ENCODE measurements at regions not wholly inside any gene's neighbourhood (a gene's known extent, or its start where the extent isn't known, plus 50 kb on each side); places are given as distances from the start of the nearest gene placed in this dataset.

- SMC1A ChIA-PET (ENCODE audit: uncharacterized antibody, unreplicated experiment): interaction anchor here (0.9 to 1.5 kb wide), 2 partner anchors 10 to 422 kb away, joined by 3 read pairs; no protein-coding TSS in a partner anchor
- no peak for FAIRE-seq
- ATAC-seq: no peak
- Histone ChIP-seq H2AFZ (ENCODE audit: control insufficient read depth, low read depth, low read length) (no peak overlapping the region), H3K4me3 (no peak overlapping the region), H4K20me1 (ENCODE audit: control insufficient read depth, insufficient read depth) (no peaks in the 10 kb centered on the region), H3K9ac (ENCODE audit: control insufficient read depth, insufficient read depth, low read length) (no peak overlapping the region), H3K9me3 (replicated peaks; ENCODE audit: control insufficient read depth, insufficient read depth, low read length) (no peaks in the 10 kb centered on the region), H3K27ac (ENCODE audit: control insufficient read depth, insufficient read depth) (no peak overlapping the region), H3K4me1 (ENCODE audit: control insufficient read depth, insufficient read depth, low read length) (no peaks in the 10 kb centered on the region), H3K27me3 (replicated peaks in 1 of 2; ENCODE audit: control insufficient read depth in 2 of 2, insufficient read depth in 2 of 2, low read length in 1 of 2) (no peaks in the 10 kb centered on the region), H3K36me3 (ENCODE audit: control insufficient read depth in 2 of 2, insufficient read depth in 2 of 2, low read length in 1 of 2) (no peaks in the 10 kb centered on the region), H3K4me2 (ENCODE audit: control insufficient read depth, insufficient read depth) (no peak overlapping the region), H3K79me2 (ENCODE audit: control insufficient read depth, insufficient read depth, low read length) (no peaks in the 10 kb centered on the region)
- RAD21 ChIA-PET (ENCODE audit: unreplicated experiment): no interaction called here
- TF ChIP-seq CHD1 (IDR thresholded peaks at IDR 0.05; ENCODE audit: low read depth, low read length) (no peak), IKZF1 (conservative IDR thresholded peaks at IDR 0.05) (no peak), E2F4 (IDR thresholded peaks at IDR 0.05; ENCODE audit: low read depth, low read length) (no peak), USF2 (IDR thresholded peaks at IDR 0.05; ENCODE audit: borderline replicate concordance, low read depth, low read length) (no peak), ZNF384 (IDR thresholded peaks at IDR 0.05; ENCODE audit: borderline replicate concordance, low read depth, low read length) (no peak), E2F8 (IDR thresholded peaks at IDR 0.05; ENCODE audit: low read depth, partially characterized antibody) (no peak), MEF2A (IDR thresholded peaks at IDR 0.05; ENCODE audit: insufficient read depth, low read depth, low read length) (no peak), SMC3 (IDR thresholded peaks at IDR 0.05; ENCODE audit: borderline replicate concordance, low read length) (no peak), SMARCA5 (IDR thresholded peaks at IDR 0.05) (no peak), POU2F2 (IDR thresholded peaks at IDR 0.05; ENCODE audit: borderline replicate concordance, low read depth, low read length) (no peak), ELK1 (IDR thresholded peaks at IDR 0.05; ENCODE audit: low read depth, low read length) (no peak), CUX1 (IDR thresholded peaks at IDR 0.05; ENCODE audit: insufficient replicate concordance, low read depth, low read length) (no peak)
- POLR2A ChIA-PET: no interaction called here
- CTCF ChIA-PET: no interaction called here
- no peak for DNase-seq (ENCODE audit: low read depth, low spot score)
- intact Hi-C loops (cut with micrococcal nuclease; ENCODE audit: unreplicated experiment) (no loop called here), in situ Hi-C loops (cut with MboI) (no loop called here)
- 43% methylated on average over 2 of the region's 2 CpGs for WGBS (ENCODE audit: insufficient coverage, insufficient replicate concordance, low lambda C conversion rate, missing lambda C conversion rate)
- BruUV-seq (replicated peaks): no TSS peak
Measured at GRCh38 chr3:88641033-88641604, 466.3 kb upstream of the EPHA3 start.

Data from GM12878 (cell line).